Common myeloid progenitor, CD34-positive (primary cell): ENCODE measurements at regions not wholly inside any gene's neighbourhood (a gene's known extent, or its start where the extent isn't known, plus 50 kb on each side); places are given as distances from the start of the nearest gene placed in this dataset.

ENCODE experiments used
- CTCF ChIA-PET: fragments of 350-600 bp; sonication (Branson Sonifier 250); formaldehyde crosslinking; loops from one replicate; lab custom pipeline; 2021; ENCODE audit warnings: antibody characterized with exemption; lab: Charles Lee
- POLR2A ChIA-PET: fragments of 350-600 bp; sonication (Branson Sonifier 250); formaldehyde crosslinking; loops from one replicate; lab custom pipeline; 2021; ENCODE audit warnings: antibody characterized with exemption; lab: Charles Lee
- DNase-seq, 3 donors: peaks; one replicate each; pipeline versions ENCODE4 v3.0.0 to v3.0.0-alpha.2; 2013
- H3K27ac ChIP-seq, 2 experiments: 1 replicate in 1 of 2; 2 replicates in 1 of 2; pipeline ENCODE4 v1.7.0; 2013; ENCODE audit warnings: inconsistent platforms in 2 of 2, low read length in 2 of 2, mild to moderate bottlenecking in 2 of 2, low read depth in 1 of 2, moderate library complexity in 1 of 2; ENCODE audit not compliant: severe bottlenecking in 2 of 2, insufficient read depth in 1 of 2, poor library complexity in 1 of 2
- H3K27me3 ChIP-seq, 5 experiments: replicated peaks in 2 of 5; 1 replicate in 3 of 5; 2 replicates in 2 of 5; pipeline versions ENCODE4 v1.6.1 to v1.7.0; 2013; ENCODE audit warnings: low read length in 4 of 5, mild to moderate bottlenecking in 2 of 5, moderate library complexity in 2 of 5, inconsistent platforms in 1 of 5; ENCODE audit not compliant: insufficient read depth in 5 of 5, control insufficient read depth in 4 of 5
- H3K36me3 ChIP-seq, 4 experiments: 1 replicate in 2 of 4; 2 replicates in 2 of 4; pipeline versions ENCODE4 v1.6.1 to v1.7.0; 2013; ENCODE audit warnings: low read length in 3 of 4, control low read depth in 1 of 4, mild to moderate bottlenecking in 1 of 4; ENCODE audit not compliant: control insufficient read depth in 4 of 4, insufficient read depth in 4 of 4
- H3K4me1 ChIP-seq, 4 experiments: 1 replicate in 3 of 4; 2 replicates in 1 of 4; pipeline versions ENCODE4 v1.6.1 to v1.7.1; 2013; ENCODE audit warnings: low read length in 3 of 4, mild to moderate bottlenecking in 3 of 4, control low read depth in 1 of 4, inconsistent platforms in 1 of 4, moderate library complexity in 1 of 4; ENCODE audit not compliant: control insufficient read depth in 4 of 4, insufficient read depth in 4 of 4; ENCODE audit errors: control extremely low read depth in 1 of 4
- H3K4me3 ChIP-seq, 7 experiments: 1 replicate in 4 of 7; 2 replicates in 3 of 7; pipeline versions ENCODE4 v1.5.1 to v1.7.0; 2013; ENCODE audit warnings: mild to moderate bottlenecking in 7 of 7, low read length in 6 of 7, moderate library complexity in 6 of 7, inconsistent platforms in 2 of 7, low read depth in 2 of 7, control low read depth in 1 of 7; ENCODE audit not compliant: insufficient read depth in 4 of 7, control insufficient read depth in 1 of 7; ENCODE audit errors: extremely low read depth in 1 of 7
- H3K9me3 ChIP-seq, 5 experiments: 1 replicate in 4 of 5; 2 replicates in 1 of 5; pipeline versions ENCODE4 v1.6.1 to v1.7.1; 2013; ENCODE audit warnings: low read length in 4 of 5, mild to moderate bottlenecking in 2 of 5, inconsistent platforms in 1 of 5, low read depth in 1 of 5, moderate library complexity in 1 of 5; ENCODE audit not compliant: control insufficient read depth in 4 of 5, insufficient read depth in 2 of 5; ENCODE audit errors: control extremely low read depth in 1 of 5
- WGBS: methylation state at CpG from one replicate; pipeline ENCODE4 v1.1.5; 2013; ENCODE audit not compliant: insufficient coverage; 5-methylcytosine and 5-hydroxymethylcytosine counted together

DNA sequence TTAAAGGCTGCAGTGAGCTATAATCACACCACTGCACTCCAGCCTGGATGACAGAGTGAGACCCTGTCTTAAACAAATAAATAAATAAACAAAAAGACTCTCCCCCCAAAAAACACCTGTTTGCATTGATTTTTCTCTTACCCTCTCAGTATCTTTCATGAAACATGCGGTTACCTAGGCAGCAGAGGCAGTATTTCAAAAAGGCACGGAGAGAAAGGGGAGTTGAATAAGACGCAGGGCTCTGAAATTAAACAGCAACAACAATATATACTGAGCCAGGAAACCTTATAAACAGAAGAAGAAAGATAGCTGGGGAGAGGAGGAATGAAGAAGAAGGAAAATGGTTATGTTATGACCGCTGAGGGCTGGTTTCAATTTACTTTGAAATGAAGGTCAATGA lies 277.6 kb downstream of the BTG1 start:
- Histone ChIP-seq H3K9me3 (no peaks in the 10 kb centered on the region), H3K4me1 (peaks cover 0 to 4% (median 0%) of the 10 kb centered on the region in 4 experiments), H3K27ac (no peak overlapping the region), H3K4me3 (no peak overlapping the region), H3K27me3 (no peaks in the 10 kb centered on the region), H3K36me3 (no peaks in the 10 kb centered on the region)
- no CpG with 5 or more reads among the region's 4 CpGs for WGBS
- ChIA-PET POLR2A (no interaction called here), CTCF (no interaction called here)
- no peak for DNase-seq

DNA sequence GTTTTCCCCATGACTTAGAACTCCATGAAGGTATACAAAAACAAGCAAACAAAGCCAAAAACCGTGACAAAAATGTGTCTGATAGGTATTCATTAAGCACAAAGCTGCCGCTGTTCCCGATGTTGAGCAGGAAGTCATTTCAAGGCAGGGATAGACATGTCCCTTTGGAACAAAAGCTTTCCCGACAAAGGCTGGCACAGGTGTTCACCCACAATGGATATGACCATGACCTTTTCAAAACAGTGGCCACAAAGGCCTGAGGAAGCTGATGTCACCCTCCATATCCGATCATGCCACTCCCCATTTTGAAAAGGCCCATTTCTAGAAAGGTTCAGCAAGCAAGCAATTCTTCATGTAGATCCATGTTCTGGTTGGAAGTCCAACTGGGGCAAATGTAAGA lies 279.1 kb downstream of the BTG1 start:
- DNase-seq = no peak
- H3K9me3 ChIP-seq = no peaks in the 10 kb centered on the region
- H3K4me3 ChIP-seq = no peak overlapping the region
- H3K27me3 ChIP-seq = no peaks in the 10 kb centered on the region
- WGBS = 99% methylated on average over 5 of the region's 5 CpGs
- H3K36me3 ChIP-seq = no peaks in the 10 kb centered on the region
- CTCF ChIA-PET = interaction anchor here (1.0 kb wide), 1 partner anchor 9 kb away, joined by 3 read pairs; no protein-coding TSS in a partner anchor
- H3K27ac ChIP-seq = no peak overlapping the region
- no peaks in the 10 kb centered on the region for H3K4me1 ChIP-seq
- POLR2A ChIA-PET = no interaction called here

DNA sequence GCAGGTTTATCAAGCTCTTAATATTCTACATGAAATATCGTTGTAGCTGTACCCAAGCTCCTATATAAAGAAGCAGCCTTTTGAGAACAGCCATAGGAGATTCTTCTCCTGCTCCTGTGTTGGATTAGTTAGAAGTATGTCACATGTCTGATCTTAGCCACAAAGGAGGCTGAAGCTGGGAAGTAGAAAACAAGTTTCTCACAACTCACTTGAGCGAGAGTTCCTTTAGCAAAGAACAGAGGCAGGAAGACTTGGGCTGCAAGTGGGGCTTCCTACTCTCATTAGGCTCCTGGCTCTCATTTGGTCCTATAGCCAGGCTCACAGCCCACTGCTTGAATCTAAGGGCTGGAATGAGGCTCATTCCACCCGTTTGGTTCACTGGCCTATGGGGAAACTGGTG lies 281.9 kb downstream of the BTG1 start:
- ChIA-PET CTCF (no interaction called here), POLR2A (no interaction called here)
- 100% methylated on average over 3 of the region's 3 CpGs for WGBS
- Histone ChIP-seq H3K4me3 (no peak overlapping the region), H3K27ac (no peak overlapping the region), H3K36me3 (no peaks in the 10 kb centered on the region), H3K9me3 (no peaks in the 10 kb centered on the region), H3K4me1 (no peaks in the 10 kb centered on the region), H3K27me3 (no peaks in the 10 kb centered on the region)
- DNase-seq = no peak

DNA sequence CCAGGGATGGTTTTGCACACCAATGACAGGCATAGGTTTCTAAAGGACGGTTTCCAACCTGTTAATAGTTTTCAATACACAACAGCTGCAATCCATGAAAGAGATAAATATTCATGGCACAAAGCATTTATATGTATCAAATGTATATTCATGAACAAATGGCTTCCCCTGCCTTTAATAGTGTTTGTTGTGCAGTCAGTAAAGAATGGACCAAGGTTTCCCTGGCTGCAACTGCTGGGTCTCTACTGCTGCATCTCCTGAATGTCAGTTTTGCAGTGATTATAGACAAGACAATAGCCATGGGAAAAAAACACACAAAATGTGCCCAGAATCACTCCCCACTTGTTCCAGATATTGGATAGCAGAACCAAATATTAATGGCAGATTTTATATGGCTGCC lies 284.1 kb downstream of the BTG1 start:
- no peaks in the 10 kb centered on the region for H3K36me3 ChIP-seq
- H3K4me3 ChIP-seq = no peak overlapping the region
- H3K9me3 ChIP-seq = no peaks in the 10 kb centered on the region
- no peak for DNase-seq
- no peaks in the 10 kb centered on the region for H3K27me3 ChIP-seq
- CTCF ChIA-PET = no interaction called here
- WGBS = no CpG with 5 or more reads among the region's 1 CpG
- POLR2A ChIA-PET = no interaction called here
- no peak overlapping the region for H3K27ac ChIP-seq
- H3K4me1 ChIP-seq = no peaks in the 10 kb centered on the region

DNA sequence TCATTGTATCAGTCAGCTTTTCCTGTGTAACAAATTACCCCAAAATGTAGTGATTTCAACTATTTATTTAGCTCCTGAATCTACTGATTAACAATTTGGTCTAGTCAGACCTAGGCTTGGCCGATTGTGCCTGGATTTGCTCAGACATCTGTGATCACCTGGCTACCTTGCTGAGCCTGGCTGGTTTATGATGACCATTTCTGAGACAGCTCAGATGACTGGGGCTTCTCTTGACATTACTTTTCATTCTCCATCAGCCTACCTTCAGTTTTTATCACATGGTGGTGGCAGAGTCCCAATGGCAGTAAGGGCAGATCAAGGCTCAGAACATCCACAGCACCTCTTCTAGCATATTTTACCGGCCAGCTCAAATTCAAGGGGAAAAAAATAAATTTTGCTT lies 286.3 kb downstream of the BTG1 start:
- POLR2A ChIA-PET = no interaction called here

DNA sequence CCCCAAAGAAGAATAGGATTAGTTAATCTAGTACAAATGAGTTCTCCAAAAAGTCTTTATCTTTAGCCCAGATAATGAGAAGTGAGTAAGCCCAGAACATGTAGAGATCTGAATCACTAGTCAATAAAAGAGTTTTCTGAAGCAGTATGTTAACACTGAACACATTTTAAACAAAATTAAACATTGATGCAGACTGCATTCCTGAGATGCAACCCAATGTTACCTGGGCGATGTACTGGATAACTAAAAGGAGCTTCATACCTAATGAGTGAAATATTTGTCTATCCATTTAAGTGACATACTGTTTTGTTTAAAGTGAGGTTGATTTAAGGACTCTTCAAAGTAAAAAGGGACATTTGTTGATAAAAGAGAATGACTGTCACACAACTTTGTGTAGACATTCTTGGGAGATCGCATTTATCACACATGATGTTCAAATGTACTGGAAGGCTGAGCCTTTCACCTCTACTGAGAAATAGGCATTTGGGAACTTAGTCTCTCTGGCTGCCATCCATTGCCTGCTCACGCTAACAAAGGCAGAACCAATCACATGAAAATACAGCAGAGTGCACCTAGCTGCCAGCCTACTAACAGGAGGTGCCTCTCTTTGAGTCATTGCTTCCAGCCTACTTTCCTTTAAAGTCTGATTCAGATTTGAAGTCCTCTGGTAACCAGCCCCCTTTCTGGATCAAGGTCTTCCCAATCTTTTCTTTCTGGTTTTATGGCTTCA lies 287.7 kb downstream of the BTG1 start:
- no peak overlapping the region for H3K27ac ChIP-seq

More for the DNA sequence above, 286.3 kb downstream of the BTG1 start:
- no peaks in the 10 kb centered on the region for H3K27me3 ChIP-seq
- H3K27ac ChIP-seq = no peak overlapping the region
- 91% methylated on average over 1 of the region's 2 CpGs for WGBS
- H3K36me3 ChIP-seq = no peaks in the 10 kb centered on the region
- CTCF ChIA-PET = interaction anchor here (1.6 kb wide), 1 partner anchor 710 kb away, joined by 3 read pairs; no protein-coding TSS in a partner anchor
- no peaks in the 10 kb centered on the region for H3K4me1 ChIP-seq
- DNase-seq = no peak
- H3K4me3 ChIP-seq = no peak overlapping the region
- no peaks in the 10 kb centered on the region for H3K9me3 ChIP-seq

DNA sequence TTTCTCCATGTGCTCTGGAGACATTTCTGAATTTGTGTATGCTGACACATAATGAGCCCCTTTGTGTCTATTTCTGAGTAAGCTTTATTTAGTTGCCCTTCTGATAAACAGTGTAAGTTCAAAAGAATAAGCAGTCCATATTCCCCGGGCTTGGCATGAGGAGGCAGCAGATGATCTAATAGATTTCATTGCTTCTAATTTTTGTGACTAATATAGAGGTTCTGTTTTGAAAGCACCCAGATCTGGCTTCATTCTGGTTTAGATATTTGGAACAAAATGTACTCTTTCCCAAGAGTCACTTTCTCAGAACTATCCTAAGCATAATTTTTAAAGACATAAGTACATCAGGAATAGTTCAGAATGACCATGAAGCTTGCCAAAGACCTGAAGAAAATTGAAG lies 290.9 kb downstream of the BTG1 start:
- no peak overlapping the region for H3K27ac ChIP-seq
- no peak overlapping the region for H3K4me3 ChIP-seq
- WGBS = 100% methylated on average over 1 of the region's 1 CpG
- H3K36me3 ChIP-seq = no peaks in the 10 kb centered on the region
- no peaks in the 10 kb centered on the region for H3K9me3 ChIP-seq
- H3K4me1 ChIP-seq = no peaks in the 10 kb centered on the region
- ChIA-PET CTCF (no interaction called here), POLR2A (no interaction called here)
- no peaks in the 10 kb centered on the region for H3K27me3 ChIP-seq
- DNase-seq = no peak

More for the DNA sequence above, 287.7 kb downstream of the BTG1 start:
- 100% methylated on average over 3 of the region's 3 CpGs for WGBS
- Histone ChIP-seq H3K36me3 (no peaks in the 10 kb centered on the region), H3K4me3 (no peak overlapping the region), H3K27me3 (no peaks in the 10 kb centered on the region), H3K9me3 (no peaks in the 10 kb centered on the region), H3K4me1 (no peaks in the 10 kb centered on the region)
- POLR2A ChIA-PET = interaction anchor here (0.7 kb wide), 1 partner anchor 343 kb away, joined by 4 read pairs; no protein-coding TSS in a partner anchor
- CTCF ChIA-PET = interaction anchor here (1.6 kb wide), 1 partner anchor 712 kb away, joined by 3 read pairs; no protein-coding TSS in a partner anchor
- no peak for DNase-seq
